GM23338 (cell line): ENCODE measurements at regions not wholly inside any gene's neighbourhood (a gene's known extent, or its start where the extent isn't known, plus 50 kb on each side); places are given as distances from the start of the nearest gene placed in this dataset.

ENCODE experiments used
- ATAC-seq: fragments of 200-7000 bp; cut with Tn5 transposase; 3 replicates; pipeline ENCODE4 v1.9.1; 2020
- DNase-seq: peaks from one replicate; pipeline ENCODE4 v3.0.0-alpha.2; 2015; ENCODE audit warnings: low spot score
- H2AFZ ChIP-seq: fragments of 200-600 bp; sonication (generic); 2 replicates; pipeline ENCODE4 v1.8.0; 2016; ENCODE audit warnings: antibody characterized with exemption, mild to moderate bottlenecking, moderate library complexity
- H3F3A ChIP-seq: fragments of 200-600 bp; sonication (generic); replicated peaks from 2 replicates; pipeline ENCODE4 v1.8.0; 2017; ENCODE audit warnings: antibody characterized with exemption, mixed run types, low read depth
- H3K27ac ChIP-seq: fragments of 200-600 bp; sonication (generic); 2 replicates; pipeline ENCODE4 v1.6.1; 2016; ENCODE audit warnings: low read depth
- H3K27me3 ChIP-seq: fragments of 200-600 bp; sonication (generic); 2 replicates; pipeline ENCODE4 v1.8.0; 2016; ENCODE audit warnings: mild to moderate bottlenecking, mixed run types, moderate library complexity; ENCODE audit not compliant: insufficient read depth
- H3K36me3 ChIP-seq: fragments of 200-600 bp; sonication (generic); 2 replicates; pipeline ENCODE4 v1.8.0; 2016; ENCODE audit warnings: mild to moderate bottlenecking; ENCODE audit not compliant: insufficient read depth
- H3K4me1 ChIP-seq: fragments of 200-600 bp; sonication (generic); 2 replicates; pipeline ENCODE4 v1.8.0; 2016; ENCODE audit warnings: mild to moderate bottlenecking, moderate library complexity; ENCODE audit not compliant: insufficient read depth
- H3K4me2 ChIP-seq: fragments of 200-600 bp; sonication (generic); 2 replicates; pipeline ENCODE4 v1.7.1; 2017; ENCODE audit warnings: mixed run types
- H3K4me3 ChIP-seq: fragments of 200-600 bp; sonication (generic); 2 replicates; pipeline ENCODE4 v1.6.1; 2016; ENCODE audit warnings: mixed run types
- H3K79me2 ChIP-seq: fragments of 200-600 bp; sonication (generic); replicated peaks from 2 replicates; pipeline ENCODE4 v1.8.0; 2017; ENCODE audit warnings: mild to moderate bottlenecking; ENCODE audit not compliant: insufficient read depth
- H3K9me2 ChIP-seq: fragments of 200-600 bp; sonication (generic); 2 replicates; pipeline ENCODE4 v1.8.0; 2017; ENCODE audit not compliant: insufficient read depth
- H4K20me1 ChIP-seq: fragments of 200-600 bp; sonication (generic); replicated peaks from 2 replicates; pipeline ENCODE4 v1.8.0; 2017; ENCODE audit warnings: mild to moderate bottlenecking; ENCODE audit not compliant: insufficient read depth
- H3K27ac Mint-ChIP-seq: 2 replicates; pipeline ENCODE4 v1.8.0; 2020; ENCODE audit warnings: inconsistent platforms, mild to moderate bottlenecking, moderate library complexity, mixed read lengths
- H3K27me3 Mint-ChIP-seq: 3 replicates; pipeline ENCODE4 v1.8.0; 2022; ENCODE audit warnings: low read depth, mild to moderate bottlenecking, moderate library complexity, mixed read lengths, inconsistent platforms; ENCODE audit not compliant: insufficient read depth, poor library complexity
- H3K36me3 Mint-ChIP-seq: 3 replicates; pipeline ENCODE4 v1.8.0; 2021; ENCODE audit warnings: low read depth, mild to moderate bottlenecking, inconsistent platforms, moderate library complexity, mixed read lengths
- H3K4me1 Mint-ChIP-seq: 3 replicates; pipeline ENCODE4 v1.8.0; 2020; ENCODE audit warnings: mild to moderate bottlenecking, inconsistent platforms, mixed read lengths
- H3K4me3 Mint-ChIP-seq: 3 replicates; pipeline ENCODE4 v1.8.0; 2021; ENCODE audit warnings: moderate library complexity, mild to moderate bottlenecking, inconsistent platforms, mixed read lengths
- H3K9me3 Mint-ChIP-seq: 3 replicates; pipeline ENCODE4 v1.8.0; 2020; ENCODE audit warnings: moderate library complexity, mild to moderate bottlenecking, inconsistent platforms, mixed read lengths
- CREB1 ChIP-seq: fragments of 250-450 bp; sonication (Bioruptor Pico); IDR thresholded peaks from 2 replicates; pipeline ENCODE4 v1.5.0; 2020; ENCODE audit warnings: low read depth, mild to moderate bottlenecking, moderate library complexity
- EZH2 ChIP-seq: fragments of 200-600 bp; sonication (generic); IDR thresholded peaks from one replicate; pipeline ENCODE4 v1.8.0; 2017; ENCODE audit warnings: antibody characterized with exemption, mild to moderate bottlenecking, low read depth; ENCODE audit not compliant: unreplicated experiment
- EZH2phosphoT487 ChIP-seq: fragments of 200-600 bp; sonication (generic); IDR thresholded peaks from one replicate; pipeline ENCODE4 v1.8.1; 2018; ENCODE audit warnings: antibody characterized with exemption; ENCODE audit not compliant: unreplicated experiment
- JUNB ChIP-seq: IDR thresholded peaks from one replicate; pipeline ENCODE4 v1.6.1; 2016; ENCODE audit warnings: antibody characterized with exemption; ENCODE audit not compliant: unreplicated experiment
- NANOG ChIP-seq: IDR thresholded peaks from 2 replicates; pipeline ENCODE4 v1.6.1; 2016; ENCODE audit warnings: antibody characterized with exemption, borderline replicate concordance
- POLR2AphosphoS5 ChIP-seq: IDR thresholded peaks from 2 replicates; pipeline ENCODE4 v1.6.1; 2016; ENCODE audit warnings: antibody characterized with exemption, low read depth
- STAT1 ChIP-seq: IDR thresholded peaks from one replicate; pipeline ENCODE4 v1.6.1; 2016; ENCODE audit warnings: antibody characterized with exemption; ENCODE audit not compliant: unreplicated experiment
- ZNF114 ChIP-seq: fragments of 250-450 bp; sonication (Bioruptor Pico); IDR thresholded peaks from 2 replicates; pipeline ENCODE4 v1.5.0; 2020; ENCODE audit warnings: mild to moderate bottlenecking, moderate library complexity
- ZNF331 ChIP-seq: fragments of 250-450 bp; sonication (Bioruptor Pico); IDR thresholded peaks from 2 replicates; pipeline ENCODE4 v1.5.0; 2020; ENCODE audit warnings: low read depth, mild to moderate bottlenecking, moderate library complexity
- TF ChIP-seq, protein P1 (sequence below): IDR thresholded peaks from one replicate; pipeline ENCODE4 v1.6.1; 2018; ENCODE audit warnings: antibody characterized with exemption; ENCODE audit not compliant: unreplicated experiment
- TF ChIP-seq, protein P2 (sequence below): fragments of 250-450 bp; sonication (Bioruptor Pico); IDR thresholded peaks from 2 replicates; pipeline ENCODE4 v1.5.0; 2020; ENCODE audit warnings: mild to moderate bottlenecking, moderate library complexity
- TF ChIP-seq, protein P3 (sequence below), 2 experiments: fragments of 200-600 bp in 1 of 2; sonication (generic) in 1 of 2; conservative IDR thresholded peaks; 2 replicates each; pipeline versions ENCODE4 v1.5.1 to v1.6.1; 2016 to 2017; ENCODE audit warnings: antibody characterized with exemption in 2 of 2, low read depth in 2 of 2, mild to moderate bottlenecking in 2 of 2, moderate library complexity in 1 of 2
- TF ChIP-seq, protein P4 (sequence below): IDR thresholded peaks from 2 replicates; pipeline ENCODE4 v1.6.1; 2016; ENCODE audit warnings: antibody characterized with exemption

DNA sequence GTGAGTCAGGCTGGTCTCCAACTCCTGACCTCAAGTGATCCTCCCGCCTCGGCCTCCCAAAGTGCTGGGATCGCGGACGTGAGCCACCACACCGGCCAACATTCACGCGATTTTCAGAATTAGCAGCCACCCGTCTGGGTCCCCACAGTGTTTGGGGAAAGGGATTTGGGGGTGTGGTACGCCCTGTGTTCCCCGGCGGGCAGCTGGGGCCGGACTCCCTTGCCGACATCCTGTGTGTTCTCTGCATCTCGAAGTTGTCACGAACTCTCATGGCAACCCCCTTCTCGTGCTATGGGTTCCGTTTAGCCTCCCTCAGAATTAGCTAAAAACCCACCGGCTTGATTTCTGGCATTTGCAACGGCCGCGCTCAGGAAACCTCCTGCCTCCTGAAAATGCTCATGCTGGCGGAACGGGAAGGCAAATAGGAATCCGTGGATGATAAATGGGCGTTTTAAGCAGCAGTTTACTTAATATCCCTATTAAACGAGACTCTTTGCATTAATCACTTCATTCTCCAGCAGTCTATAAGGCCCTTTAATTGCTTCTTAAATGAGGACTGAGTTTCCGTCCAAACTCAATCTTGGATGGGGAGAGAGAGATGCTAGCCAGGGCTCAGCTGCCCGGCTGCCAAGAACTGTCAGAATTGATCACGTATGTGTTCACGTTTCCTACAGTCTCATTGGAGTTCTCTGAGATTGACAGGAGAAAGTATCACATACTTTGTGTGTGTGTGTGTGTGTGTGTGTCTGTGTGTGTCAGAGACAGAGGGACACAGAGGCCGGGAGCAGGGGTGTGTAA is 78.9 kb upstream of the PPP2R3B start:
- no peak for TF ChIP-seq JUNB
- no peak for TF ChIP-seq EZH2phosphoT487
- TF ChIP-seq, protein P1, sequence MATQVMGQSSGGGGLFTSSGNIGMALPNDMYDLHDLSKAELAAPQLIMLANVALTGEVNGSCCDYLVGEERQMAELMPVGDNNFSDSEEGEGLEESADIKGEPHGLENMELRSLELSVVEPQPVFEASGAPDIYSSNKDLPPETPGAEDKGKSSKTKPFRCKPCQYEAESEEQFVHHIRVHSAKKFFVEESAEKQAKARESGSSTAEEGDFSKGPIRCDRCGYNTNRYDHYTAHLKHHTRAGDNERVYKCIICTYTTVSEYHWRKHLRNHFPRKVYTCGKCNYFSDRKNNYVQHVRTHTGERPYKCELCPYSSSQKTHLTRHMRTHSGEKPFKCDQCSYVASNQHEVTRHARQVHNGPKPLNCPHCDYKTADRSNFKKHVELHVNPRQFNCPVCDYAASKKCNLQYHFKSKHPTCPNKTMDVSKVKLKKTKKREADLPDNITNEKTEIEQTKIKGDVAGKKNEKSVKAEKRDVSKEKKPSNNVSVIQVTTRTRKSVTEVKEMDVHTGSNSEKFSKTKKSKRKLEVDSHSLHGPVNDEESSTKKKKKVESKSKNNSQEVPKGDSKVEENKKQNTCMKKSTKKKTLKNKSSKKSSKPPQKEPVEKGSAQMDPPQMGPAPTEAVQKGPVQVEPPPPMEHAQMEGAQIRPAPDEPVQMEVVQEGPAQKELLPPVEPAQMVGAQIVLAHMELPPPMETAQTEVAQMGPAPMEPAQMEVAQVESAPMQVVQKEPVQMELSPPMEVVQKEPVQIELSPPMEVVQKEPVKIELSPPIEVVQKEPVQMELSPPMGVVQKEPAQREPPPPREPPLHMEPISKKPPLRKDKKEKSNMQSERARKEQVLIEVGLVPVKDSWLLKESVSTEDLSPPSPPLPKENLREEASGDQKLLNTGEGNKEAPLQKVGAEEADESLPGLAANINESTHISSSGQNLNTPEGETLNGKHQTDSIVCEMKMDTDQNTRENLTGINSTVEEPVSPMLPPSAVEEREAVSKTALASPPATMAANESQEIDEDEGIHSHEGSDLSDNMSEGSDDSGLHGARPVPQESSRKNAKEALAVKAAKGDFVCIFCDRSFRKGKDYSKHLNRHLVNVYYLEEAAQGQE, result no peak
- no peak for TF ChIP-seq EZH2
- no peak for TF ChIP-seq STAT1
- TF ChIP-seq, protein P2, sequence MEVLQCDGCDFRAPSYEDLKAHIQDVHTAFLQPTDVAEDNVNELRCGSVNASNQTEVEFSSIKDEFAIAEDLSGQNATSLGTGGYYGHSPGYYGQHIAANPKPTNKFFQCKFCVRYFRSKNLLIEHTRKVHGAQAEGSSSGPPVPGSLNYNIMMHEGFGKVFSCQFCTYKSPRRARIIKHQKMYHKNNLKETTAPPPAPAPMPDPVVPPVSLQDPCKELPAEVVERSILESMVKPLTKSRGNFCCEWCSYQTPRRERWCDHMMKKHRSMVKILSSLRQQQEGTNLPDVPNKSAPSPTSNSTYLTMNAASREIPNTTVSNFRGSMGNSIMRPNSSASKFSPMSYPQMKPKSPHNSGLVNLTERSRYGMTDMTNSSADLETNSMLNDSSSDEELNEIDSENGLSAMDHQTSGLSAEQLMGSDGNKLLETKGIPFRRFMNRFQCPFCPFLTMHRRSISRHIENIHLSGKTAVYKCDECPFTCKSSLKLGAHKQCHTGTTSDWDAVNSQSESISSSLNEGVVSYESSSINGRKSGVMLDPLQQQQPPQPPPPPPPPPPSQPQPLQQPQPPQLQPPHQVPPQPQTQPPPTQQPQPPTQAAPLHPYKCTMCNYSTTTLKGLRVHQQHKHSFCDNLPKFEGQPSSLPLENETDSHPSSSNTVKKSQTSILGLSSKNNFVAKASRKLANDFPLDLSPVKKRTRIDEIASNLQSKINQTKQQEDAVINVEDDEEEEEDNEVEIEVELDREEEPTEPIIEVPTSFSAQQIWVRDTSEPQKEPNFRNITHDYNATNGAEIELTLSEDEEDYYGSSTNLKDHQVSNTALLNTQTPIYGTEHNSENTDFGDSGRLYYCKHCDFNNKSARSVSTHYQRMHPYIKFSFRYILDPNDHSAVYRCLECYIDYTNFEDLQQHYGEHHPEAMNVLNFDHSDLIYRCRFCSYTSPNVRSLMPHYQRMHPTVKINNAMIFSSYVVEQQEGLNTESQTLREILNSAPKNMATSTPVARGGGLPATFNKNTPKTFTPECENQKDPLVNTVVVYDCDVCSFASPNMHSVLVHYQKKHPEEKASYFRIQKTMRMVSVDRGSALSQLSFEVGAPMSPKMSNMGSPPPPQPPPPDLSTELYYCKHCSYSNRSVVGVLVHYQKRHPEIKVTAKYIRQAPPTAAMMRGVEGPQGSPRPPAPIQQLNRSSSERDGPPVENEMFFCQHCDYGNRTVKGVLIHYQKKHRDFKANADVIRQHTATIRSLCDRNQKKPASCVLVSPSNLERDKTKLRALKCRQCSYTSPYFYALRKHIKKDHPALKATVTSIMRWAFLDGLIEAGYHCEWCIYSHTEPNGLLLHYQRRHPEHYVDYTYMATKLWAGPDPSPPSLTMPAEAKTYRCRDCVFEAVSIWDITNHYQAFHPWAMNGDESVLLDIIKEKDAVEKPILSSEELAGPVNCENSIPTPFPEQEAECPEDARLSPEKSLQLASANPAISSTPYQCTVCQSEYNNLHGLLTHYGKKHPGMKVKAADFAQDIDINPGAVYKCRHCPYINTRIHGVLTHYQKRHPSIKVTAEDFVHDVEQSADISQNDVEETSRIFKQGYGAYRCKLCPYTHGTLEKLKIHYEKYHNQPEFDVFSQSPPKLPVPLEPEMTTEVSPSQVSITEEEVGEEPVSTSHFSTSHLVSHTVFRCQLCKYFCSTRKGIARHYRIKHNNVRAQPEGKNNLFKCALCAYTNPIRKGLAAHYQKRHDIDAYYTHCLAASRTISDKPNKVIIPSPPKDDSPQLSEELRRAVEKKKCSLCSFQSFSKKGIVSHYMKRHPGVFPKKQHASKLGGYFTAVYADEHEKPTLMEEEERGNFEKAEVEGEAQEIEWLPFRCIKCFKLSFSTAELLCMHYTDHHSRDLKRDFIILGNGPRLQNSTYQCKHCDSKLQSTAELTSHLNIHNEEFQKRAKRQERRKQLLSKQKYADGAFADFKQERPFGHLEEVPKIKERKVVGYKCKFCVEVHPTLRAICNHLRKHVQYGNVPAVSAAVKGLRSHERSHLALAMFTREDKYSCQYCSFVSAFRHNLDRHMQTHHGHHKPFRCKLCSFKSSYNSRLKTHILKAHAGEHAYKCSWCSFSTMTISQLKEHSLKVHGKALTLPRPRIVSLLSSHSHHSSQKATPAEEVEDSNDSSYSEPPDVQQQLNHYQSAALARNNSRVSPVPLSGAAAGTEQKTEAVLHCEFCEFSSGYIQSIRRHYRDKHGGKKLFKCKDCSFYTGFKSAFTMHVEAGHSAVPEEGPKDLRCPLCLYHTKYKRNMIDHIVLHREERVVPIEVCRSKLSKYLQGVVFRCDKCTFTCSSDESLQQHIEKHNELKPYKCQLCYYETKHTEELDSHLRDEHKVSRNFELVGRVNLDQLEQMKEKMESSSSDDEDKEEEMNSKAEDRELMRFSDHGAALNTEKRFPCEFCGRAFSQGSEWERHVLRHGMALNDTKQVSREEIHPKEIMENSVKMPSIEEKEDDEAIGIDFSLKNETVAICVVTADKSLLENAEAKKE (CRISPR knock-in tag), result no peak
- TF ChIP-seq, protein P3, sequence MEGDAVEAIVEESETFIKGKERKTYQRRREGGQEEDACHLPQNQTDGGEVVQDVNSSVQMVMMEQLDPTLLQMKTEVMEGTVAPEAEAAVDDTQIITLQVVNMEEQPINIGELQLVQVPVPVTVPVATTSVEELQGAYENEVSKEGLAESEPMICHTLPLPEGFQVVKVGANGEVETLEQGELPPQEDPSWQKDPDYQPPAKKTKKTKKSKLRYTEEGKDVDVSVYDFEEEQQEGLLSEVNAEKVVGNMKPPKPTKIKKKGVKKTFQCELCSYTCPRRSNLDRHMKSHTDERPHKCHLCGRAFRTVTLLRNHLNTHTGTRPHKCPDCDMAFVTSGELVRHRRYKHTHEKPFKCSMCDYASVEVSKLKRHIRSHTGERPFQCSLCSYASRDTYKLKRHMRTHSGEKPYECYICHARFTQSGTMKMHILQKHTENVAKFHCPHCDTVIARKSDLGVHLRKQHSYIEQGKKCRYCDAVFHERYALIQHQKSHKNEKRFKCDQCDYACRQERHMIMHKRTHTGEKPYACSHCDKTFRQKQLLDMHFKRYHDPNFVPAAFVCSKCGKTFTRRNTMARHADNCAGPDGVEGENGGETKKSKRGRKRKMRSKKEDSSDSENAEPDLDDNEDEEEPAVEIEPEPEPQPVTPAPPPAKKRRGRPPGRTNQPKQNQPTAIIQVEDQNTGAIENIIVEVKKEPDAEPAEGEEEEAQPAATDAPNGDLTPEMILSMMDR (conservative IDR thresholded peaks at IDR 0.05; ENCODE audit: low read depth in 2 of 2), result no peak
- no peak for TF ChIP-seq NANOG
- TF ChIP-seq ZNF114 (CRISPR knock-in tag), result no peak
- TF ChIP-seq ZNF331, result no peak
- no peak for TF ChIP-seq POLR2AphosphoS5
- TF ChIP-seq, protein P4, sequence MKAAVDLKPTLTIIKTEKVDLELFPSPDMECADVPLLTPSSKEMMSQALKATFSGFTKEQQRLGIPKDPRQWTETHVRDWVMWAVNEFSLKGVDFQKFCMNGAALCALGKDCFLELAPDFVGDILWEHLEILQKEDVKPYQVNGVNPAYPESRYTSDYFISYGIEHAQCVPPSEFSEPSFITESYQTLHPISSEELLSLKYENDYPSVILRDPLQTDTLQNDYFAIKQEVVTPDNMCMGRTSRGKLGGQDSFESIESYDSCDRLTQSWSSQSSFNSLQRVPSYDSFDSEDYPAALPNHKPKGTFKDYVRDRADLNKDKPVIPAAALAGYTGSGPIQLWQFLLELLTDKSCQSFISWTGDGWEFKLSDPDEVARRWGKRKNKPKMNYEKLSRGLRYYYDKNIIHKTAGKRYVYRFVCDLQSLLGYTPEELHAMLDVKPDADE, result no peak
- TF ChIP-seq CREB1 (CRISPR knock-in tag), result no peak
- Histone ChIP-seq H3K4me1 (no peaks in the 10 kb centered on the region), H3K4me3 (no peak overlapping the region), H3K4me2 (no peak overlapping the region), H3K27ac (no peak overlapping the region), H3K36me3 (no peaks in the 10 kb centered on the region), H3K79me2 (no peaks in the 10 kb centered on the region), H4K20me1 (no peaks in the 10 kb centered on the region), H3K9me2 (no peaks in the 10 kb centered on the region), H2AFZ (no peak overlapping the region), H3K27me3 (no peaks in the 10 kb centered on the region), H3F3A (peaks cover 15% of the 10 kb centered on the region)
- no peak overlapping the region for H3K27ac Mint-ChIP-seq
- DNase-seq (no peak), ATAC-seq (no peak)
- peaks cover 11% of the 10 kb centered on the region for H3K27me3 Mint-ChIP-seq
- peaks cover 34% of the 10 kb centered on the region for H3K36me3 Mint-ChIP-seq
- H3K4me1 Mint-ChIP-seq, result no peaks in the 10 kb centered on the region; the same call in 2 of the 3 replicates
- peaks cover 94% of the 10 kb centered on the region for H3K9me3 Mint-ChIP-seq
- no peak overlapping the region for H3K4me3 Mint-ChIP-seq
